ENCODE measurements at regions not wholly inside any gene's neighbourhood (a gene's known extent, or its start where the extent isn't known, plus 50 kb on each side); places are given as distances from the start of the nearest gene placed in this dataset.

GRCh38 chr2:30034052-30034775, 112.6 kb upstream of the YPEL5 start:
- H3K36me3 Mint-ChIP-seq (ENCODE audit: low read depth): no peaks in the 10 kb centered on the region
- H3K27ac Mint-ChIP-seq: no peak overlapping the region
- no peak overlapping the region for H3K4me3 Mint-ChIP-seq
- H3K27me3 Mint-ChIP-seq: peaks cover 17% of the 10 kb centered on the region
- ATAC-seq (replicated peaks): no peak
- no peaks in the 10 kb centered on the region for H3K9me3 Mint-ChIP-seq
- H3K4me1 Mint-ChIP-seq: no peaks in the 10 kb centered on the region

GRCh38 chr2:30037016-30037415, 109.8 kb upstream of the YPEL5 start:
- no peaks in the 10 kb centered on the region for H3K4me1 Mint-ChIP-seq
- no peak overlapping the region for H3K27ac Mint-ChIP-seq
- H3K9me3 Mint-ChIP-seq: no peaks in the 10 kb centered on the region
- no peak for ATAC-seq (replicated peaks)
- no peak overlapping the region for H3K4me3 Mint-ChIP-seq
- H3K27me3 Mint-ChIP-seq: peaks cover 8% of the 10 kb centered on the region
- H3K36me3 Mint-ChIP-seq (ENCODE audit: low read depth): no peaks in the 10 kb centered on the region

- H3K4me1 Mint-ChIP-seq: no peaks in the 10 kb centered on the region
- H3K36me3 Mint-ChIP-seq (ENCODE audit: low read depth): no peaks in the 10 kb centered on the region
- H3K27ac Mint-ChIP-seq: no peak overlapping the region
- no peak for ATAC-seq (replicated peaks)
- H3K9me3 Mint-ChIP-seq: no peaks in the 10 kb centered on the region
- peaks cover 12% of the 10 kb centered on the region for H3K27me3 Mint-ChIP-seq
- no peak overlapping the region for H3K4me3 Mint-ChIP-seq
Observed at GRCh38 chr2:30038419-30038818, 108.4 kb upstream of the YPEL5 start.

GRCh38 chr2:30039101-30039500, 107.7 kb upstream of the YPEL5 start:
- H3K9me3 Mint-ChIP-seq: no peaks in the 10 kb centered on the region
- no peak for ATAC-seq (replicated peaks)
- no peaks in the 10 kb centered on the region for H3K4me1 Mint-ChIP-seq
- H3K27me3 Mint-ChIP-seq: peaks cover 16% of the 10 kb centered on the region
- H3K27ac Mint-ChIP-seq: no peak overlapping the region
- no peak overlapping the region for H3K4me3 Mint-ChIP-seq
- H3K36me3 Mint-ChIP-seq (ENCODE audit: low read depth): no peaks in the 10 kb centered on the region

GRCh38 chr2:30040147-30040546, 106.7 kb upstream of the YPEL5 start:
- no peaks in the 10 kb centered on the region for H3K36me3 Mint-ChIP-seq (ENCODE audit: low read depth)
- no peak overlapping the region for H3K4me3 Mint-ChIP-seq
- peak; percentile 93 for ATAC-seq (replicated peaks)
- peak overlapping the region; percentile 64 for H3K27ac Mint-ChIP-seq
- no peaks in the 10 kb centered on the region for H3K9me3 Mint-ChIP-seq
- peaks cover 17% of the 10 kb centered on the region for H3K27me3 Mint-ChIP-seq
- H3K4me1 Mint-ChIP-seq: no peaks in the 10 kb centered on the region

GRCh38 chr2:30041884-30042283, 104.9 kb upstream of the YPEL5 start:
- H3K27ac Mint-ChIP-seq: no peak overlapping the region
- H3K4me1 Mint-ChIP-seq: no peaks in the 10 kb centered on the region
- H3K9me3 Mint-ChIP-seq: no peaks in the 10 kb centered on the region
- no peak for ATAC-seq (replicated peaks)
- peaks cover 23% of the 10 kb centered on the region for H3K27me3 Mint-ChIP-seq
- no peak overlapping the region for H3K4me3 Mint-ChIP-seq
- no peaks in the 10 kb centered on the region for H3K36me3 Mint-ChIP-seq (ENCODE audit: low read depth)

GRCh38 chr2:30046396-30046795, 100.4 kb upstream of the YPEL5 start:
- Mint-ChIP-seq H3K27ac (no peak overlapping the region), H3K27me3 (peaks cover 24% of the 10 kb centered on the region), H3K4me1 (no peaks in the 10 kb centered on the region), H3K9me3 (no peaks in the 10 kb centered on the region), H3K4me3 (no peak overlapping the region), H3K36me3 (ENCODE audit: low read depth) (no peaks in the 10 kb centered on the region)
- ATAC-seq (replicated peaks): no peak

GRCh38 chr2:30046979-30047378, 99.8 kb upstream of the YPEL5 start:
- H3K4me3 Mint-ChIP-seq: no peak overlapping the region

GRCh38 chr2:30048636-30049175, 98.1 kb upstream of the YPEL5 start:
- no peaks in the 10 kb centered on the region for H3K36me3 Mint-ChIP-seq (ENCODE audit: low read depth)
- H3K27ac Mint-ChIP-seq: no peak overlapping the region
- H3K4me1 Mint-ChIP-seq: no peaks in the 10 kb centered on the region
- H3K4me3 Mint-ChIP-seq: no peak overlapping the region
- ATAC-seq (replicated peaks): no peak
- no peaks in the 10 kb centered on the region for H3K9me3 Mint-ChIP-seq
- H3K27me3 Mint-ChIP-seq: peaks cover 34% of the 10 kb centered on the region

More at GRCh38 chr2:30046979-30047378, 99.8 kb upstream of the YPEL5 start:
- Mint-ChIP-seq H3K36me3 (ENCODE audit: low read depth) (no peaks in the 10 kb centered on the region), H3K9me3 (no peaks in the 10 kb centered on the region), H3K4me1 (no peaks in the 10 kb centered on the region), H3K27me3 (peaks cover 29% of the 10 kb centered on the region), H3K27ac (no peak overlapping the region)
- no peak for ATAC-seq (replicated peaks)

- no peaks in the 10 kb centered on the region for H3K36me3 Mint-ChIP-seq (ENCODE audit: low read depth)
- no peak overlapping the region for H3K27ac Mint-ChIP-seq
- no peak overlapping the region for H3K4me3 Mint-ChIP-seq
- no peaks in the 10 kb centered on the region for H3K4me1 Mint-ChIP-seq
- ATAC-seq (replicated peaks): no peak
- H3K27me3 Mint-ChIP-seq: peaks cover 27% of the 10 kb centered on the region
- no peaks in the 10 kb centered on the region for H3K9me3 Mint-ChIP-seq
Observed at GRCh38 chr2:30055548-30055947, 91.3 kb upstream of the YPEL5 start.

GRCh38 chr2:30060562-30060961, 86.2 kb upstream of the YPEL5 start:
- no peaks in the 10 kb centered on the region for H3K4me1 Mint-ChIP-seq
- no peak overlapping the region for H3K4me3 Mint-ChIP-seq
- H3K9me3 Mint-ChIP-seq: peaks cover 11% of the 10 kb centered on the region
- no peak overlapping the region for H3K27ac Mint-ChIP-seq
- peaks cover 31% of the 10 kb centered on the region for H3K27me3 Mint-ChIP-seq
- no peaks in the 10 kb centered on the region for H3K36me3 Mint-ChIP-seq (ENCODE audit: low read depth)
- ATAC-seq (replicated peaks): no peak

GRCh38 chr2:30068067-30068466, 78.7 kb upstream of the YPEL5 start:
- ATAC-seq (replicated peaks): no peak
- H3K4me3 Mint-ChIP-seq: no peak overlapping the region
- peaks cover 43% of the 10 kb centered on the region for H3K27me3 Mint-ChIP-seq
- no peak overlapping the region for H3K27ac Mint-ChIP-seq
- H3K36me3 Mint-ChIP-seq (ENCODE audit: low read depth): no peaks in the 10 kb centered on the region
- peaks cover 11% of the 10 kb centered on the region for H3K9me3 Mint-ChIP-seq
- no peaks in the 10 kb centered on the region for H3K4me1 Mint-ChIP-seq

GRCh38 chr2:30072250-30072842, 74.5 kb upstream of the YPEL5 start:
- no peaks in the 10 kb centered on the region for H3K36me3 Mint-ChIP-seq (ENCODE audit: low read depth)
- ATAC-seq (replicated peaks): peak; percentile 78
- no peak overlapping the region for H3K27ac Mint-ChIP-seq
- no peak overlapping the region for H3K4me3 Mint-ChIP-seq
- peaks cover 42% of the 10 kb centered on the region for H3K27me3 Mint-ChIP-seq
- no peaks in the 10 kb centered on the region for H3K9me3 Mint-ChIP-seq
- H3K4me1 Mint-ChIP-seq: no peaks in the 10 kb centered on the region

- Mint-ChIP-seq H3K36me3 (ENCODE audit: low read depth) (no peaks in the 10 kb centered on the region), H3K9me3 (no peaks in the 10 kb centered on the region), H3K27ac (no peak overlapping the region), H3K4me3 (no peak overlapping the region), H3K27me3 (peaks cover 47% of the 10 kb centered on the region), H3K4me1 (no peaks in the 10 kb centered on the region)
- no peak for ATAC-seq (replicated peaks)
Observed at GRCh38 chr2:30073523-30073922, 73.3 kb upstream of the YPEL5 start.

- no peak overlapping the region for H3K27ac Mint-ChIP-seq
- H3K4me3 Mint-ChIP-seq: no peak overlapping the region
- no peaks in the 10 kb centered on the region for H3K9me3 Mint-ChIP-seq
- H3K36me3 Mint-ChIP-seq (ENCODE audit: low read depth): no peaks in the 10 kb centered on the region
- peaks cover 45% of the 10 kb centered on the region for H3K27me3 Mint-ChIP-seq
- H3K4me1 Mint-ChIP-seq: no peaks in the 10 kb centered on the region
- no peak for ATAC-seq (replicated peaks)
Observed at GRCh38 chr2:30074023-30074422, 72.8 kb upstream of the YPEL5 start.

Data from activated T-helper 17 cell treated with anti-CD3 and anti-CD28 coated beads, Interleukin-2, amount 50 U/mL, for 72 hours (primary cell).